Muscle layer of duodenum (tissue), 2 donors: ENCODE measurements at regions not wholly inside any gene's neighbourhood (a gene's known extent, or its start where the extent isn't known, plus 50 kb on each side); places are given as distances from the start of the nearest gene placed in this dataset.

Source experiments
- H3K27ac ChIP-seq: one replicate; pipeline ENCODE4 v1.7.0; 2013; ENCODE audit warnings: mild to moderate bottlenecking, low read length
- H3K27me3 ChIP-seq: one replicate; pipeline ENCODE4 v1.7.0; 2013; ENCODE audit warnings: low read depth, mild to moderate bottlenecking, control low read depth, low read length
- H3K36me3 ChIP-seq, 2 donors: one replicate each; pipeline ENCODE4 v1.7.0; 2013; ENCODE audit warnings: low read length in 2 of 2, control low read depth in 1 of 2, mild to moderate bottlenecking in 1 of 2; ENCODE audit not compliant: insufficient read depth in 2 of 2, control insufficient read depth in 1 of 2
- H3K4me1 ChIP-seq, 2 donors: one replicate each; pipeline ENCODE4 v1.7.0; 2013; ENCODE audit warnings: low read length in 2 of 2, mild to moderate bottlenecking in 2 of 2, control low read depth in 1 of 2, moderate library complexity in 1 of 2; ENCODE audit not compliant: insufficient read depth in 2 of 2, control insufficient read depth in 1 of 2
- H3K4me3 ChIP-seq, 2 donors: one replicate each; pipeline ENCODE4 v1.7.0; 2013; ENCODE audit warnings: low read length in 2 of 2, low read depth in 1 of 2, mild to moderate bottlenecking in 1 of 2
- H3K9me3 ChIP-seq, 2 donors: one replicate each; pipeline ENCODE4 v1.7.0; 2013; ENCODE audit warnings: low read length in 2 of 2, control low read depth in 1 of 2, mild to moderate bottlenecking in 1 of 2; ENCODE audit not compliant: control insufficient read depth in 1 of 2
- donor health status: healthy.

DNA sequence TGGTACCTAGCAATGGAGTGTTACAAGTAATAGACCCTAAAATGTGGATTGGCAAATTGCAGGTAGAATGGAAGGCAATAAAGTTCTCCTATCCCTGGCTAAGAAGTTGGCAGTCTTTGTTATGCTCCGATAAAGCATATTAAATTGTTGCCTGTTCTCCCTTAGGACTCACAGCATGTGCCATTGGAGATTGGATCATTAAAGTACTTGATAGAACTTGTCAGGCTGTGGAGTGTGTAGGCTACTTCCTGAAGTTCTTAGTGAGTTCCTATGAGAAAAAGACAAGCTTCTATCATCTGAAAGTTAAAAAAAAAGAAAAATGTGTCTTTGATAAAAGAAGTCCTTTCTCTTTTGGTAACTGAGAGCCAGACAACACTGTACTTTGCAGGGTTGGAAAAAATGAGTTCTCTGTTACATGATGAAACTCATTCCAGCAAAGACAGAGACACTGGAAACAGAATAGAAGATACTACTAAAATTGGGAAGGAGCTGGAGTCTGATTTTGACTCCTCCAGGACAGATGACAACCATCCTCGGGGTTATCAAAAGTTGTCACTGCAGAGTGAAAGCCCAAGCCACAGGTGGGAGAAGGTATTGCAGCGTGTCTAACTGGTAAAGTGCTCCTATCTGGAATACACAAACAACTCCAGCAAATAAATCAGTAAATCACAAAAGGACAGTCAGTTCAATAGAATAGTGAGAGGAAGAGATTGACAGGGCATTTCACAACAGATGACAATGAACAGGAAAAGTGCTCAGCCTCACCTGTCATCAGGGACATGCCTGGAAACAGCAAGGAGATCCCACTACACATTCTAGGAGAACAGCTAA lies 87.5 kb upstream of the WDR26 start:
- no peaks in the 10 kb centered on the region for H3K4me1 ChIP-seq
- H3K4me3 ChIP-seq: no peak overlapping the region
- no peaks in the 10 kb centered on the region for H3K9me3 ChIP-seq
- no peak overlapping the region for H3K27ac ChIP-seq
- H3K36me3 ChIP-seq: peaks cover 0 to 4% of the 10 kb centered on the region in 2 donors
- H3K27me3 ChIP-seq: no peaks in the 10 kb centered on the region

DNA sequence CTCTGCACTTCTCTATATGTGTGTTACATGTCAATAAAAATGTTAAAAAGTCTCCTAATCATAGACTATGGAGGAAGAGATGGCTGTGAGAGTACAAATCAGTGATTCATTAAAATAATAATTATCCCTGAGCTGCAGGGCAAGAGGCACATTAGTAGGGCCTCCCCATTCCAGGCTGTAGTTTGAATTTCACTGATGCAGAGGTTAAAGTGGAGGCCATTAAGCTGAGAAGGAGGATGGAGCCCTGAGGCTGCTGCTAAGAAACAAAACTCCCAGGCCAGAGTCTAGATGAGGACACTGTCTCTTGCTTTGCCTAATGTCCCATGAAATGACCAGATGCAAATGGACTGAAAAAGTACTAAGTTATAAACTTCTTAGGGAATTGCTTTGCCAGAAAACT lies 89.1 kb upstream of the WDR26 start:
- Histone ChIP-seq H3K9me3 (no peaks in the 10 kb centered on the region), H3K27ac (no peak overlapping the region), H3K27me3 (no peaks in the 10 kb centered on the region), H3K4me1 (no peaks in the 10 kb centered on the region), H3K4me3 (no peak overlapping the region), H3K36me3 (peaks cover 0 to 4% of the 10 kb centered on the region in 2 donors)

GRCh38 chr1:224524679-224525078 lies 90.1 kb upstream of the WDR26 start:
- Histone ChIP-seq H3K4me1 (peaks cover 0 to 3% of the 10 kb centered on the region in 2 donors), H3K27me3 (no peaks in the 10 kb centered on the region), H3K27ac (no peak overlapping the region), H3K36me3 (peaks cover 0 to 4% of the 10 kb centered on the region in 2 donors), H3K4me3 (no peak overlapping the region), H3K9me3 (no peaks in the 10 kb centered on the region)

DNA sequence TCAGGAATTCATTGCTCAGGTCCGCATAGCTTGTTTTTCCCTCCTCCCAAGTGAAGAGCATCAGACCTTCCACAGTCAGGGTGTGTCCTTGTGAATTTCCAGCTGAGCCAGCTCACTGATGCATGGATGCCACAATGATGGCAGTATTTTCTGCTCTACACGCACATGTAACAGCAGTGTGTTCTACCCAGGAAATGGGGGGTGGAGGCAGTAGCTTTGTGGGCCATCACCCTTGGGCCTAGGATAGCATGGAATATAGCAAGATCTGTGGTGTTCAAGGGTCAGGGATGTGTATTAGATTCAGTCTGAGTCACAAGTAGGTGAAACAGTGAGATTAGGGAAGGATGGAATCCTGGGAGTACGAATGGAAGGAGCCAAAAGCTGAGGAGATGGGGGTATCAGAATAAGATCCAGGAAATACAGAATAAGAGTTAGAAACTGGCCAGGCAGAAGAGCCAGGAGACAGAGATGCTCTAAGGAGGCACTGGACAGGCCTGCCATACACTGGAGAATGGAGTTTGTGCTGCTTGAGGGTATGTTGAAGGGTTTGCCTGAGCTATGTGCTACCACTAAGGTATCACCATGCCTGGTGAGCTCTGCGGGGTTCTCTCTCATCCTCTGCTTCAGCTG lies 90.6 kb upstream of the CNIH3 start:
- Histone ChIP-seq H3K4me1 (peaks cover 0 to 3% of the 10 kb centered on the region in 2 donors), H3K27me3 (no peaks in the 10 kb centered on the region), H3K27ac (no peak overlapping the region), H3K4me3 (no peak overlapping the region), H3K36me3 (peaks cover 0 to 4% of the 10 kb centered on the region in 2 donors), H3K9me3 (no peaks in the 10 kb centered on the region)

GRCh38 chr1:224526771-224527170 lies 89.3 kb upstream of the CNIH3 start:
- H3K4me1 ChIP-seq: peaks cover 0 to 3% of the 10 kb centered on the region in 2 donors
- H3K36me3 ChIP-seq: no peaks in the 10 kb centered on the region
- no peak overlapping the region for H3K27ac ChIP-seq
- H3K27me3 ChIP-seq: no peaks in the 10 kb centered on the region
- H3K4me3 ChIP-seq: no peak overlapping the region
- no peaks in the 10 kb centered on the region for H3K9me3 ChIP-seq

DNA sequence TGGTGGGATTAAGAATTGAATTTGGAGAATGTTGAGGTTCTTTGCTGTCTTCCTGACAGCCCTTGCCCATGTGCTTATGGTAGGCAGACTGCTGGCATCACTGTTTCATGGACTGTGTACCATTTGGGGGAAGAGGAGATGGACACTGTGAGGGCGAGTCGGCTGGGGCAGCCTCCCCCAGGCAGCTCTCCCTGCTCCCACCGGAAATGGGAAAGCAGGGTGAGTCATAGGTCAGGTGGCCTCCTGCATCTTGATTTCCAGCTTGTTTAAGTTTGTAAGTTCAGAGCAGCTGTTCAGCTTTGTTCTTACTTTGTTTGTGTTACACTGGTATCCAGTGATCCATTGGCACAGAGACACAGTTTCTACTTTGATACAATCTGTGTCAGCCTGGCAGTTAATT lies 87.2 kb upstream of the CNIH3 start:
- H3K4me1 ChIP-seq: peaks cover 0 to 3% of the 10 kb centered on the region in 2 donors
- H3K9me3 ChIP-seq: no peaks in the 10 kb centered on the region
- no peak overlapping the region for H3K27ac ChIP-seq
- no peaks in the 10 kb centered on the region for H3K27me3 ChIP-seq
- H3K4me3 ChIP-seq: no peak overlapping the region
- H3K36me3 ChIP-seq: no peaks in the 10 kb centered on the region

GRCh38 chr1:224529844-224530243 lies 86.3 kb upstream of the CNIH3 start:
- Histone ChIP-seq H3K4me3 (no peak overlapping the region), H3K36me3 (no peaks in the 10 kb centered on the region), H3K9me3 (no peaks in the 10 kb centered on the region), H3K4me1 (peaks cover 0 to 3% of the 10 kb centered on the region in 2 donors), H3K27me3 (no peaks in the 10 kb centered on the region), H3K27ac (no peak overlapping the region)

- Histone ChIP-seq H3K27ac (no peak overlapping the region), H3K4me1 (peaks cover 0 to 3% of the 10 kb centered on the region in 2 donors), H3K4me3 (no peak overlapping the region), H3K36me3 (no peaks in the 10 kb centered on the region), H3K27me3 (no peaks in the 10 kb centered on the region), H3K9me3 (no peaks in the 10 kb centered on the region)
Measured at GRCh38 chr1:224533517-224533916, 82.6 kb upstream of the CNIH3 start.

DNA sequence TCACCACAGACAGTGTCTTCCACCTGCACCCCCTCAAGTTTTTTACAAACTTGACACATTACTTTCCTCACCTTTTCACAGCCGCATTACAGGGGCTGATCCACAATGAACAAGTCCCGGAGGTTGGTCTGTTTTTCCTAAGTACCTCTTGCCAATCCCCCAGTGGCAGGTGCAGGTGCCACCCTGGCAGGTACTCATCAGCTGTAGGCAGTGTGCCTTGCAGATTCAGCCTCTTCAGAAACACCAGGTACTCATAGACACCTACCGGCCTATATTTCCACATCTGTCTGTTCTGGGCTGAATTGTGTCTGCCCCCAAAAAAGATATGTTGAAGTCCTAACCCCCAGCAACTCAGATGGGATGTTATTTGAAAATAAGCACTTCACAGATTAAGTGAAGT lies 81.4 kb upstream of the CNIH3 start:
- H3K36me3 ChIP-seq: no peaks in the 10 kb centered on the region
- no peaks in the 10 kb centered on the region for H3K27me3 ChIP-seq
- no peak overlapping the region for H3K27ac ChIP-seq
- H3K4me1 ChIP-seq: no peaks in the 10 kb centered on the region
- no peak overlapping the region for H3K4me3 ChIP-seq
- no peaks in the 10 kb centered on the region for H3K9me3 ChIP-seq

- Histone ChIP-seq H3K27ac (no peak overlapping the region), H3K4me1 (no peaks in the 10 kb centered on the region), H3K27me3 (no peaks in the 10 kb centered on the region), H3K36me3 (no peaks in the 10 kb centered on the region), H3K4me3 (no peak overlapping the region), H3K9me3 (no peaks in the 10 kb centered on the region)
Measured at GRCh38 chr1:224535641-224536040, 80.5 kb upstream of the CNIH3 start.

DNA sequence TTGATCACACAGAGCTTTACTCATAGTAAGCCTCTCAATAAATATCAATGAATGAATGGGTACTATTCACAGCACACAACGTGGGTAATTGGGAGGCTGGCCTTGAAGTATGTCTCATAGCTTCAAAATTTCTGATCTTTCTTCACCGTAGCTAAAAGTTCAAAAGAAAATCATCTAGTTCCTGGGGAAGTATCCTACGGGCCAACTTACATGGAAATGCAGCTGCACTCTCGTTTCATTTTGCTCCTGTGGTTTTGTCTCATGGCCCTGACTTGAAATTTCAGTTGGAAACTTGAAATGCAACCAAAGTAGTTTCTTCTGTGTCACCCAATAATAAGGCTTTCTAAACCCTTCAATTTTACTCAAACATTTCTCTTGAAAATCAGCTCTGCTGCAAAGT lies 76.1 kb upstream of the CNIH3 start:
- H3K4me3 ChIP-seq: no peak overlapping the region
- H3K4me1 ChIP-seq: no peaks in the 10 kb centered on the region
- H3K27me3 ChIP-seq: no peaks in the 10 kb centered on the region

More for the DNA sequence above, 76.1 kb upstream of the CNIH3 start:
- H3K9me3 ChIP-seq: no peaks in the 10 kb centered on the region
- no peak overlapping the region for H3K27ac ChIP-seq
- no peaks in the 10 kb centered on the region for H3K36me3 ChIP-seq
